Choroid plexus epithelial cell (primary cell): ENCODE measurements at regions not wholly inside any gene's neighbourhood (a gene's known extent, or its start where the extent isn't known, plus 50 kb on each side); places are given as distances from the start of the nearest gene placed in this dataset.

ENCODE experiments used
- DNase-seq: peaks from one replicate; pipeline ENCODE4 v3.0.0-alpha.2; 2010; ENCODE audit warnings: low read depth
- H3K4me3 ChIP-seq: 2 replicates; pipeline ENCODE4 v1.5.1; 2011; ENCODE audit warnings: low read depth, mild to moderate bottlenecking, control low read depth, low read length, moderate library complexity
- TF ChIP-seq, protein P1 (sequence below): conservative IDR thresholded peaks from 2 replicates; pipeline ENCODE4 v1.5.1; 2011; ENCODE audit warnings: low read depth, mild to moderate bottlenecking, control low read depth, inconsistent platforms, low read length, moderate library complexity

DNA sequence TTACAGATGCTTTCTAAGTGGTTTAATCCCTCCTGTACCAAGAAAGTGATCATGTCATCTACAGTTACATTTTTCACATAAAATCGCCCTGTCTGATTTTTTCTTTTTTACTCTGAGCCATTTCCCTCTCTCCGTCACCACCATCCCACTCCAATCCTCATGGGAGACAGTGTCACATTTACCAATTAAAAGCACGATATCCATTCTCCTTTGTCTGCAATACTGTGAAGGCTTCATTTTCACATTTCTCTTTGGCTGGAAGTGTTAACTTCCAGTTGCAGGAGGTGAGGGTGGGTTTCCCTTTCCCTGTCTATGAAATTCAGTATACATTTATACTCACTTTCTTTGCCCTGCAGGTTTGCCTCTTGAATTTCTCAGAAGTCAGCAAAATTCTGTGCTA, 372.7 kb upstream of the CNR1 start:
- H3K4me3 ChIP-seq = no peak overlapping the region
- no peak for DNase-seq
- TF ChIP-seq, protein P1, sequence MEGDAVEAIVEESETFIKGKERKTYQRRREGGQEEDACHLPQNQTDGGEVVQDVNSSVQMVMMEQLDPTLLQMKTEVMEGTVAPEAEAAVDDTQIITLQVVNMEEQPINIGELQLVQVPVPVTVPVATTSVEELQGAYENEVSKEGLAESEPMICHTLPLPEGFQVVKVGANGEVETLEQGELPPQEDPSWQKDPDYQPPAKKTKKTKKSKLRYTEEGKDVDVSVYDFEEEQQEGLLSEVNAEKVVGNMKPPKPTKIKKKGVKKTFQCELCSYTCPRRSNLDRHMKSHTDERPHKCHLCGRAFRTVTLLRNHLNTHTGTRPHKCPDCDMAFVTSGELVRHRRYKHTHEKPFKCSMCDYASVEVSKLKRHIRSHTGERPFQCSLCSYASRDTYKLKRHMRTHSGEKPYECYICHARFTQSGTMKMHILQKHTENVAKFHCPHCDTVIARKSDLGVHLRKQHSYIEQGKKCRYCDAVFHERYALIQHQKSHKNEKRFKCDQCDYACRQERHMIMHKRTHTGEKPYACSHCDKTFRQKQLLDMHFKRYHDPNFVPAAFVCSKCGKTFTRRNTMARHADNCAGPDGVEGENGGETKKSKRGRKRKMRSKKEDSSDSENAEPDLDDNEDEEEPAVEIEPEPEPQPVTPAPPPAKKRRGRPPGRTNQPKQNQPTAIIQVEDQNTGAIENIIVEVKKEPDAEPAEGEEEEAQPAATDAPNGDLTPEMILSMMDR = no peak

DNA sequence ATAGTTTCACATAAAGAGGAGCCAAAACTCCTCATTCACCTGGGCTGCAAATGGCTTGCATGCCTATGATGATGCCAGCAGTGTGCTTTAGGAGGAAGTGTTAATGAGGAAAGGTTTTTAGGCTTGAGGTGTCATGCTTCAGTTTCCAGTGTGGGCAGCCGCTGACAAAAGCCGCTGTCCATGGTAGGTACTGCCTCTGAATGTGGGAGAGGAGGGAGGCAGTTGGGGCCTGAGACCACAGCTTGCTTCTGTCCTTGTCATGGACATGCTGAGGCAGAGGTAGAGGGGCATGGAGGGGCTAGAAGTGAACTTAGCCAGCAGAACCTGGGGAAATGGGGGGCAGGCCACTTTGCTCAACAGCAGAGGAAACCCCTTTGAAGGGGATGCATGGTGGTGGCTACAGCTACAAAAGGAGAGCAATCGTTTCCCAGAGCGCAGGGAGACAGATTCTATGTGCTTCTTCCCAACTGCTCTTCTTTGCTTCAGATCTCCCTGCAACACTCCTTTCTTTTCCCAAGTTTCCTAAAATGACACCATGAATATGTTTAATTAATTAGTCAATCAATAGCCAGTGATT, 372.1 kb upstream of the CNR1 start:
- TF ChIP-seq, protein P1 = no peak
- H3K4me3 ChIP-seq = no peak overlapping the region
- DNase-seq = peak; percentile 41

DNA sequence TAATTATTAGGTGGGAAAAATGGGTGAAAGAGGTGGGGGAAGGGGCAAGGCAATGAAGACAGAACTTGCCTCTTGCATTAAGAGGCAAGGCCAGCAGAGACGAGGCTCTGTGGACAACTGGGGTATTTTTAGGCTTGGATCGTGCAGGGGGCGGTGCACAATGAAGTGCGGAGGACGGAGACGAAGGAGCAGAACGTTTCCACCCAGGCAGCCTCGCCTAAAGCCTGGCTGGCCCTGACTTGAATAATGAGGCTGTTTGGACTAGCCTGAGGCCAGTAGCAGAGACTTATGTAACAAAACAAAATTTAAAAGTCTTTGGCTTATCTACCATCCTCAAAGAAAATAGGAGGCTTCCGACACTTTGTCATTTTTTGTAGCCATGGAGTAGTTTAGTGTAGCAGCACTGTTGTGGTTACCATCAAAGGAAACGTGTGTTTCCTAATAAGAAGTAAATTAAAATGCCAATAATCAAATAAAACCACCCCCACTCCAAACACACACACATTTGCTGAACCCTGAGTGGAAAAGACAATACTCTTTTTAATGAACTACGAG, 370.0 kb upstream of the CNR1 start:
- H3K4me3 ChIP-seq = no peak overlapping the region
- DNase-seq = no peak
- TF ChIP-seq, protein P1 = no peak

DNA sequence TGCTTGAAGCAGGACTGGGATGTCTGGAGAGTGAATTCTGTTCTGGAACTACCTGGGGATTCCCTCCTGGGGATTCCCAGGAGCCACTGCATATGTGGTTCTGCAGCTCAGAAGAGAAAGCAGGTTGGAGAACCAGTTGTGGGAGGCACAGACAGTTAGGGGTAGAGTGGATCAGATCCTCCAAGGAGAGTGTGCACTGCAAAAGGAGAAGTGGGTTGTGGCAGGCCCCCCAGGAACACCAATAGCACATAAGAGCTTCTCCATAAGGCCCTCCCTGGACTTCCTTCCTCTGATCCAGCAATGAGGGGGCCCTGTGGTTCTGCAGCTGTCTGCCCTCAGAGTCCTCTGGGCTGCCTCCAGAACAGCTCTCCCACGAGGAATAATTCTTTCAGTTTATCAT, 369.2 kb upstream of the CNR1 start:
- H3K4me3 ChIP-seq = no peak overlapping the region
- no peak for DNase-seq
- TF ChIP-seq, protein P1 = no peak

DNA sequence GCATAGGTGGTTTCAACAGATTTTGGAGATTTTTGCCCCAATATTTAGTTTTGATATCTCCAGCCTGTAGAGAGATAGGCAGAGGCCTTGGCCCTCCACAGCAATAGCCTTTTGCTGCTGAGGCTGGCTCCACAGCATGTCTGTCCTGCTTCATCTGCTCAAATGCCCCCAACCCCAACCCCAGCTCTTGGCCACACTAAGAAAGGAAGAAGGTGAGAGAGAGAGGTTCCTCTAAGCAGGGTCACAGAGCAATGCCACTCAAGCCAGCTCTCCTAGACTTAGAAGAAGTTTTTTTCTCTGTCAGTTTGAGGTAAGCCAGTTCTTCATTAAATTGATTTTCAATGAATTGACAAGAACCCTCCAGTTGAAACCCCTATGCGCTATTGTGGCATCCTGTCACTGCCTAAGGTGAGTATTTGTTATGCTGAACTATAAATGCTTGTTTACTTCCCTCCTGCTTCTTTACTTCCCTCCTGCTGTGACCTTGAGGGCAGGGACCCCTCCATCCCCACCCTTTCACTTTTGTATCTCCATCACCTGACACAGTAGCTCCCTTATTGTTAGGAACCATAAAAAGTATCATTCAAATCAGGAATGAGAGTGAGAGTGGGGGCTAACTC, 366.2 kb upstream of the CNR1 start:
- no peak overlapping the region for H3K4me3 ChIP-seq
- DNase-seq = no peak
- TF ChIP-seq, protein P1 = no peak

DNA sequence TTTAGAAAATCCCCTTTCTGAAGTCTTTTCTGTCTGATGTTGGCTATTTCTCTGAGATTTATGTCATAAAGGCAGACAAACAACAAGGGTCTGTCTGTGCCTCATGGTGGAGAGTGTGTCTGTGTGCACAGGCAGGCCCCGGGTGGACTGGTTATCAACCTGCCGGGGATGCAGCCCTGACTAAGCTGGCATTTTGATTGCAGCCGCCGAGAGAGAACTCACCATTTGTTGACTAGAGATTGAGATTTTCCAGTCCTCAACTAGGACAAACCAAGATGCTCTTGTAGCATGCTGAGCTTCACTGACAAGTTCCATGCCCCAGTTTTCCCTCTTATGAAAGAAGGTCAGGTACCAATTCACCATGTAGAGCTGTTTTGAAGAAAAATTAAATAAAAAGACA, 363.6 kb upstream of the CNR1 start:
- TF ChIP-seq, protein P1 = no peak
- no peak overlapping the region for H3K4me3 ChIP-seq
- DNase-seq = no peak

DNA sequence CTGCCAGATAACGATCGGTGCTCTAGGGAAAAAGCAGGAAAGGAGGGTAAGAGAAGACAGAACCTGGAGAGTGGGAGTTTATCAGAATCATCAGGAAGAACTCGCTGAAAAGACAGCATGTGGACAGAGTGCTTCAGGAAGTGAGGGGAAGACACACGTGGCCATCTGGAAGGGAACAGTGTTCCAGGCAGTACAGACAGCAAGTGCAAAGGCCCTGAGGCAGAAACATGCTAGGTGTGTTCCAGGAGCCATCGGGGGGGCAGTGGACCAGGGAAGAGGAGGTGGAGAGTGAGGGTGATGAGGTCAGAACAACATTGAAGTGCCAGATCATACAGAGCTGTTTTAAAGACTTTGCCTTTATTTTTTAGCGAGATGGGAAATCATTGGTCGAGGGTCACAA, 354.3 kb upstream of the CNR1 start:
- TF ChIP-seq, protein P1 = no peak
- no peak overlapping the region for H3K4me3 ChIP-seq
- DNase-seq = no peak
